Neutrophil (primary cell): ENCODE measurements at regions not wholly inside any gene's neighbourhood (a gene's known extent, or its start where the extent isn't known, plus 50 kb on each side); places are given as distances from the start of the nearest gene placed in this dataset.

Experiments
- H3K27ac ChIP-seq: fragments of 200-600 bp; sonication (generic); 2 replicates; pipeline ENCODE4 v1.5.1; 2016; ENCODE audit warnings: mild to moderate bottlenecking, moderate library complexity
- H3K27me3 ChIP-seq: fragments of 200-600 bp; sonication (generic); 2 replicates; pipeline ENCODE4 v1.6.0; 2016; ENCODE audit warnings: mild to moderate bottlenecking
- H3K36me3 ChIP-seq: fragments of 200-600 bp; sonication (generic); 2 replicates; pipeline ENCODE4 v1.5.1; 2017
- H3K4me1 ChIP-seq, 2 experiments: fragments of 200-600 bp in 1 of 2; sonication (generic) in 1 of 2; 1 replicate in 1 of 2; 2 replicates in 1 of 2; pipeline versions ENCODE4 v1.5.1 to v1.6.1; 2013 to 2016; ENCODE audit warnings: low read depth in 1 of 2, low read length in 1 of 2, mild to moderate bottlenecking in 1 of 2, moderate library complexity in 1 of 2; ENCODE audit not compliant: control insufficient read depth in 1 of 2, insufficient read depth in 1 of 2
- H3K4me3 ChIP-seq, 2 experiments: fragments of 200-600 bp in 1 of 2; sonication (generic) in 1 of 2; 1 replicate in 1 of 2; 2 replicates in 1 of 2; pipeline ENCODE4 v1.5.1; 2013 to 2016; ENCODE audit warnings: low read depth in 1 of 2, low read length in 1 of 2, mild to moderate bottlenecking in 1 of 2, moderate library complexity in 1 of 2
- H3K9me3 ChIP-seq: fragments of 200-600 bp; sonication (generic); 2 replicates; pipeline ENCODE4 v1.5.1; 2016
- CTCF ChIP-seq: fragments of 200-600 bp; sonication (generic); IDR thresholded peaks from 2 replicates; pipeline ENCODE4 v1.5.1; 2016; ENCODE audit warnings: antibody characterized with exemption

- TF ChIP-seq CTCF: no peak
- peaks cover 94% of the 10 kb centered on the region for H3K27me3 ChIP-seq
Observed at GRCh38 chr15:57867970-57868798, 161.7 kb downstream of the POLR2M start.

GRCh38 chr15:57870667-57871066 is 164.2 kb downstream of the POLR2M start:
- TF ChIP-seq CTCF: no peak
- Histone ChIP-seq H3K27ac (no peak overlapping the region), H3K27me3 (peaks cover 88% of the 10 kb centered on the region), H3K4me1 (no peaks in the 10 kb centered on the region), H3K9me3 (no peaks in the 10 kb centered on the region), H3K36me3 (no peaks in the 10 kb centered on the region), H3K4me3 (no peak overlapping the region)

More at GRCh38 chr15:57867970-57868798, 161.7 kb downstream of the POLR2M start:
- no peaks in the 10 kb centered on the region for H3K36me3 ChIP-seq
- H3K4me3 ChIP-seq: no peak overlapping the region
- H3K27ac ChIP-seq: no peak overlapping the region
- H3K4me1 ChIP-seq: no peaks in the 10 kb centered on the region
- H3K9me3 ChIP-seq: no peaks in the 10 kb centered on the region

- H3K36me3 ChIP-seq: no peaks in the 10 kb centered on the region
- H3K4me1 ChIP-seq: no peaks in the 10 kb centered on the region
- no peak overlapping the region for H3K4me3 ChIP-seq
- no peak overlapping the region for H3K27ac ChIP-seq
- H3K27me3 ChIP-seq: peaks cover 76% of the 10 kb centered on the region
- no peaks in the 10 kb centered on the region for H3K9me3 ChIP-seq
- TF ChIP-seq CTCF: no peak
Observed at GRCh38 chr15:57872281-57873030, 165.9 kb downstream of the POLR2M start.

GRCh38 chr15:57873564-57874209 is 167.2 kb downstream of the POLR2M start:
- TF ChIP-seq CTCF: no peak
- Histone ChIP-seq H3K4me1 (no peaks in the 10 kb centered on the region), H3K9me3 (no peaks in the 10 kb centered on the region), H3K4me3 (no peak overlapping the region), H3K27ac (no peak overlapping the region), H3K27me3 (peaks cover 65% of the 10 kb centered on the region), H3K36me3 (no peaks in the 10 kb centered on the region)

- TF ChIP-seq CTCF: no peak
- no peaks in the 10 kb centered on the region for H3K36me3 ChIP-seq
Observed at GRCh38 chr15:57875347-57875746, 168.8 kb downstream of the POLR2M start.

More at GRCh38 chr15:57875347-57875746, 168.8 kb downstream of the POLR2M start:
- H3K9me3 ChIP-seq: no peaks in the 10 kb centered on the region
- peaks cover 56% of the 10 kb centered on the region for H3K27me3 ChIP-seq
- H3K27ac ChIP-seq: no peak overlapping the region
- no peaks in the 10 kb centered on the region for H3K4me1 ChIP-seq
- no peak overlapping the region for H3K4me3 ChIP-seq
